ENCODE measurements at regions not wholly inside any gene's neighbourhood (a gene's known extent, or its start where the extent isn't known, plus 50 kb on each side); places are given as distances from the start of the nearest gene placed in this dataset.
"Not testable (repeated sequence)": the region's sequence is repeated elsewhere in the genome, so short reads cannot be mapped to it uniquely, and the experiment has no call there.

DNA sequence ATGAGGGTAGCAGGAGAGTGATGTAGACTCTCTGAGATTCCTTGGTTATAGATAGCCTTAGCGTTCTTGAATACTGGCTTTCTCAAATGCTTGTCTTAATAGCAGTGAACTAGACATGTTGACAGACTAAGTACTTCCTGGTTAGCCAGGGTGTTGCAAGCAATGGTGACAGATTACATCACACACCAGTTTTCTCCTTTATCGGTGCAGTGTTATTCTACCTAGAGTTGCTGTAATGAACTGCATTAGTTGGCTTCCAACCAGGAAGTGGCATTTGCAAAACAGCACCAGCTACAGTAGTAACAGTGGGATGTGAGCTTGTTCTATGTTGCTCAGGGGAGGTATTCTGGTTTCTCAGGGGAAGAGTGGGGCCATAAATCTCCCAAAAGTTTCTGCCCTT is 582.2 kb upstream of the DDX18 start:
- no peak for DNase-seq

DNA sequence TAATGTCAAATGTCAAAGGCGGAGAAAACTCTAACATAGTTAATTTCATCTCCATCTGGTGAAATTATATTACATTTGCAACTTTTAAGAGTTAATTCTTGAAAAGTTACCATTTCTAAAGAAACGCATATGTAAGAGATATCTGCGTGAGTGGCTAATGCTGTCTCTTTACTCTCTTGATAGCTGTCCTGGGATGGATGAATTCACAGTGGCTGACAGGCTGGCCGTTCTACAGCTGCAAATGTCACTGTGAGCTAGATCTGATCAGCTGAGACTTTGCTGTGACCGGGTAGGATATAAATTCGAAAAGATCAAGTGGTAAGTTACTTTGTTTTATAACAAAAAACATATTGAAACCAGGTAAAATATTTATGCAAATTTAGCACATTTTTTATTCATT is 557.1 kb upstream of the DDX18 start:
- DNase-seq = no peak

DNA sequence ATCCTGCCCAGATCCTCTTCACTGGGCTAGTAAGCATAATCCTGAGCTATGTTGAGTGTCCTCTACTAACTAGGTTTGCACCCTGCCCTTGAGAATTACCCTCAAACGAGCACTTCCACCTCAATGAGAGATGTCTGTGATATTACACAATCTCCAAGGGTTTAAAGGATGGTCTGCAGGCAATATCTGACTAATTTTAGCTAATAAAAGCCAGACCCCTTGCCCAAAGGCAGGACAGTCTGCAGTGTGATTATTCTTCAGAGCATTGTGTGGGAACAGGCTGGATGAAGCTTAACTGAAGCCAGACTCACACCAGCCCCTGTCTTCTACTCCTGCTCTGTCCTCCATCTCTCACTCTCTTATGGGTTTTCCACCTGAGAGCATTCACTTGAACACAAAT is 544.9 kb upstream of the DDX18 start:
- no peak for DNase-seq

DNA sequence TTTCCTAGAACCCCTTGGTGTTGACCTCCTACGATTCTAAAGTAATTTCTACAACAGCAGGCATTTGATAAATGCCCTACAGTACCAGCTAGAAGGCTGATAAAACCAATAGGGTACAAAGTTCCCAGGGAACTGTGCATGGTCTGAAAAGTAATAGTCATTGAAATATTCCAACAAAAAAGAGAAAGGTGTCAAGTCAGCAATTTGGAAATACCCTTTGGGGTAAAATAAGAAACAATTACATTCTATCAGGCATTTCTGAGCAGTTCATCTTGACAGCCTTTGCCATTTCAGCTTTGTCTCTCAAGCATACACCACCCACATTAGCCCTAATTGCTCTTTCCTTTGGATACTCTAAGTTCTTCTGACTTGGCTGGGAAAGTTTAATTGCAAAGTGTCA is 542.9 kb upstream of the DDX18 start:
- no peak for DNase-seq

DNA sequence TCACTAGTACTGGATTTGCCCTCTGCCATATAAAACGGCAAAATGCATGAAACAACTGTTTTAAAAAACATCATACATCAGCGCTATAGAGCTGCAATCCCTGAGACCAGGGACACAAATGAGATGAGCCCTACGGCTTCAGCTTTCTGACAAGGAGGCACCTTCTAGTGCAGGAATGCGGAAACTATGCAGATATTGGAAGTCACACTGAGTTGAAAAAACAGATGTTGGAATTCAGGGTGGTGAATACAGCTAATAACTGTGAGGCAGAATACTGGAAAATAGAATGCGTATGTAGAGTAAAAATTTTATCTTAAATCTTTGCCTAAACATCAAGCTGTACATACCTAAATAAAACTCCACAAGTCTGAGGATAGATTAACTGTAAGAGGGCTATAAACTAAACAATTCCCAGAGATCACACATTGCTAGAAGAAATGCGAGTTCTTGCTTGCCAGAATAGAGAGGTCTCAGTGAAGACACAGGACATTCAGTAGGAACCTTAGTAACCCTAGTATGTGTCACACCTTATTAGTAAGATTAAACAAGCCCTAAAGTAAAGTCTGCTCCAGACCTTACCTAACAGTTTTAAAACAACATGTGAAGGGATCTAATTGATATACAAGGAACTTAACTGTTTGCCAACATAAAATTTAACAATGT is 541.4 kb upstream of the DDX18 start:
- DNase-seq = no peak

DNA sequence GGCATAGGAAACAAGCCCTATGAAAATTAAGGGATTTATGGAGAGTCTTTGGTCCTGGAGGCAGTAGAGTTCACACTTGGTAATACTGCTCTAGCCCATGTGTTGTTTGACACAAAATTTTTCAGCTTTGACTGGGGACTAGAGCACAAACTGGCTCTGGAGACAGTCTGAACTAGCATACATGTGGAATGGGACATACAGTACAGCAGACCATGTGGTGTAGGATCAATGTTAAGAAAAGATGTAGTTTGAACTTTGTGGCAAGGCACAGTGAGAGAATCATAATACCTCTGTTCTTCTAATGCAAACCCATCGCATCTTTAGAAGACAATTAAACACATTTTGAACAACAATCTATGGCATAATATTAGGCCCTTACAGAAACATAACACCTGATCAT is 521.5 kb upstream of the DDX18 start:
- DNase-seq = no peak

DNA sequence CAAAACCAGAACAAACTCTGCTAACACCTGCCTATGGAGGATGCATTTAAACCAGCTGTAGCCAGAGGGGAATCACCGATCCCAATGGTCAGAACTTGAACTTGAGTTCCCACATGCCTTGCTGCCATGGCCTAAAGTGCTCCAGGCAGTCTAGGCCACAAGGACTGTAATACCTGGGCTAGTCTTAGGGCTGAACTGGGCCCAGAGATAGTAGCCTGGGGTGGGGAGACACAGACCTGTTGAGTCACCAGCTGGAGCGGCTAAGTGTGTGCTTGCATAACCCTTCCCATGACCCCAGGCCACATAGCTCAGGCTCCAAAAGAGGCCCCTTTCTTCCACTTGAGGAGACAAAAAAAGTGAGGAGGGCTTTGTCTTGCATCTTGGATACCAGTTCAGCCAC is 515.0 kb upstream of the DDX18 start:
- DNase-seq = no peak

DNA sequence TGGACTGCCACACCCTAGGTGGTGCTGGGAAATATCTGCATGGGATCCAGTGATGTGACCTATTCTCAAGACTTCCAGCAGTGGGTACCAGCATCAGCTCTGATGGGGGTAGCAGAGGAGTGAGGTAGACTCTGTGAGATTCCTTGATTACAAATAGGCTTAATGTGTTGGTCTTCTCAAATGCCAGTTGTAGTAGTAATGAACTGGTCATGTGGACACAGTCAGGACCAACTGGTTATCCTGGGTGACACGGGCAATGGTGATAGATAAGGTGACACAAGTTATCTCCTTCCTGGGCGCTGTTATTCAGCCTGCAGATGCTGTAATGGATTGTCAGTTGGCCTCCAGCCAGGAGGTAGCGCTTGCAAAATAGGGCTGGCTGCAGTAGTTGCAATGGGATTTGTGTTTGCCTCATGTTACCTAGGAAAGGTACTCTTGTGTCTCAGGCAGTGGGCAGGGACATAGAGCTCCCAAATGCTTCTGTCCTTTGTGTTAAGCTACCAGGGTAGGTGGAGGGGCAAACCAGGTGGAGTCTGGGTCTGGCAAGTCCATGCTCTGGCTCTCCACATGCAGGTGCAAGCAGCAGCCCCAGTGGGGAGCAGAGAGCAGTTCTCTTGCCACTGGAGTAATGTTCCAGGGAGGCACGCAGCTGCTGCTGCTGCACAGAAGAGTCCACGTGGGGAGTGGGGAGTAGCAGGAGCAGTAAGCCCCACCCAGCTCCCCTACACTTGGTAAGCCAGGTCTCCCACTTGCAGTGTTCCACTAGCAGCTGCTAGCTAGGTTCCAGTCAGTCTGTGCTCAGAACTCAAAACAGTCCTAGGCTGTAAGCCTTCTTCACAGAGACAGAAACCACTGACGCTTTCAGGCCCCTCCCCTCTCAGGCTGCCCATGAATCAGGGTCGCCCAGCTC is 505.4 kb upstream of the DDX18 start:
- DNase-seq = no peak

DNA sequence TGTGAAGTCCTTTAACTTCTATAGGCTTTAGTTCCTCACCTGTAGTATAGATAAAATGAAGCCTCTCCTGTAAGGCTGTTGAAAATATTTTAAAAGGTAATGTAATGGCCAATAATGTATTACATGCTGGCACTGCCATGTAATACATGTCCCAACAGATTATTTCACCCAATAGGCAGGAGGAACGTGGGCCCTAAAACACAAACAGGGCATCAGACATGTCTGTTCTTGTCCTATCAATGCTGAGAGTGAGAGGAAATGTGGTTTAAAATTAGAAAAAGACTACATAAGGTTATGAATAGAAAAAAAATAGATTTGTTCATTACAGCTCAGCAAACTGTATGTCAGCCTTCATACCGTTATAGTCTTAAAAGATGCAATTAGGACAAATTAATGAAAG is 492.7 kb upstream of the DDX18 start:
- DNase-seq = no peak

DNA sequence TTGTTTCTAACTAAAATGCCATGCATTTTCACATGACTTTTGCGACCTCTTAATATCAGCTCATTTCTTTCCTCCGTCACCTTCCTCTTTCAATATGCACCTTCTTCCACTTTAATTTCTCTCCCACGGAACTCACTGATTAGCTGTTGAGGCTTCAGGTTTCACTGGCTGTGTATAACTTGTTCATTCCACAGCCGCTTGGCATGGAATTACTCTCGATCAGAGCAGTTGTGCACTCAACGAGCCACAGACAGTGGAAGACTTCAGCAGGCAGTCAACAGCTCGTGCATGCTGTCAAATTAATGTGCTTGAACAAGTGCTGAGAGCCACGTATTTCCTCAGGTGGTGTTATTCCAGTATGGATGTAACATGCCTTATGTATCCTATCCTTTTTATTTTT is 491.2 kb upstream of the DDX18 start:
- no peak for DNase-seq

DNA sequence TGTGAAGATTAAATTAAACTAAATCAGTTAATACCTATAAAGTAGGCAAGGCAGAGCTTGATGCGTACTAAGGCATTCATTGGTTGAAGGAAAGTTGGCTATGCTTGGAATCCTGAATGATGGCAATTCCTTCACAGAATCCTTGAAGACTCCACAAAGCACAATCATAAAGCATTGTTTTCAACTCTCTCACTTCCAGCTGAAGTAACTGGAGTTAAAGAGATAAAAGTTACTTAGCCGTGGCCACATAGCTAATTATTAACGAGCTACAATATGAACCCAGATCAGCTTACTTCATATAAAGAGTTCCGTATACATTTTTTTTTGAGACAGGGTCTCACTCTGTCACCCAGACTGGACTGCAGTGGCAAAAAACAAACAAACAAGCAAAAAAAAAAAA is 483.9 kb upstream of the DDX18 start:
- DNase-seq = no peak

DNA sequence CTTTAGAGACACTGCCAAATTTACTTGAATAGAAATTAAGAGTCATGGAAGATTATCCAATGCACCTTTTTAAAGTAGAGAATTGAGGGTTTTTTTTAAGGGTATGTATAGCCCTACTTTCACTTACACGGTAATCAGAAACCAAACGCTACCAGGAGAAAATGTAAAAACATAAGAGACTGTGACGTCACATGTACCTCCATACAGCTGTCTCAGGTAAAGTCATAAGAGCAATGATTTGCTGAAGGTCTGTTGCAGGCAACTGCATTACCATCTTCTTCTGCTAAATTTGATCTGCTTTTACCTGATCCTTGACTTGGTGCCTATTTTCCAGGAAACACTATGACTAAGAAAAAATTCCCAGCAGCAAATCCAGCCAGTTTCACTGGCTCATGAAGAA is 478.5 kb upstream of the DDX18 start:
- no peak for DNase-seq

DNA sequence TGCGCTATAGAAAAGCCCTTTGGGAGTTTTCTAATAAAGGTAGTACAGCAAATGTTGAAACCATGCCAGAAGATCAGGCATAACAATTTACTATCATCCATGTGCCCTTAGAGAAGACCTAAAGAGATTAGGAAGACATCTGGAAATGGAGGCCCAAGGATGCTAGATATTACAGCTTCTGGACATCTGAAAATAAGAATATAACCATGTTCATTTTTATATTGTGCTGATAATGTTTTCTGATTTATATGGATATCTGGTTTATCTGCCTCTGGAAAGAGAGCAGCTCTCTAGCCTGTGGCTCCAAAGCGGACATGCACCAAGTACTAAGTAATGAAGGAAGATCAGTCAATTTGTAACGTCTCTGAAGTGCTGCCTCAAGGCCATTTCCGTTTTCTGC is 478.0 kb upstream of the DDX18 start:
- no peak for DNase-seq

DNA sequence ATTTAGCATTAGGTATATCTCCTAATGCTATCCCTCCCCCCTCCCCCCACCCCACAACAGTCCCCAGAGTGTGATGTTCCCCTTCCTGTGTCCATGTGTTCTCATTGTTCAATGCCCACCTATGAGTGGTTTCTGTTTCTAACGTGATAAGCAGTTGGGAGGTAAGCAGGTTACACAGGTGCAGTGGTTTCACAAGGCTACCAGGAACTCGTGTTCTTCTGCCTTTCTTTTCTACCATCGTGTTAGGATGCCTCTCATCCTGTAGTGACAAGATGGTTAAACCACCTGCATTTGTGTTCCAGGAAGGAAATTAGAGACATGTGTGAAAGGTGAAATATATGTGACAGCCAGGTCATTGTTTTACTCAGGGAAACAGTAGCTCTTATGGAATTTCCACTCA is 476.5 kb upstream of the DDX18 start:
- DNase-seq = not testable (repeated sequence)

DNA sequence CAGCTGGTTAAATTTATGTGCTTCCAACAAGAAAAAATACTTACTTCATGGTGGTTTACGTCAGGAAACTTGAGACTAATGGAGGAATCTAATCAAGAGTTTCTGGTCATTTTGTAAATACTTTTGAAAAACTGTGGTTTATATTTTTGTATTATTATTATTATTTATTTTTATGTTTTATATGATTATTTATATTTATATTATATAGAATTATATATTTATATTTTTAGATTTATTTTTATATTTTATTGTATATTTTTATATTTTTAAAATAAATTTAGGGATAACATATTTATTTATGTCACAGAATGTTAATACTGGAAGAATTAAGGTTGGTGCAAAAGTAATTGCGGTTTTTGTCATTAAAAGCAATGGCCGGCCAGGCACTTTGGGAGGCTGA is 474.5 kb upstream of the DDX18 start:
- no peak for DNase-seq

DNA sequence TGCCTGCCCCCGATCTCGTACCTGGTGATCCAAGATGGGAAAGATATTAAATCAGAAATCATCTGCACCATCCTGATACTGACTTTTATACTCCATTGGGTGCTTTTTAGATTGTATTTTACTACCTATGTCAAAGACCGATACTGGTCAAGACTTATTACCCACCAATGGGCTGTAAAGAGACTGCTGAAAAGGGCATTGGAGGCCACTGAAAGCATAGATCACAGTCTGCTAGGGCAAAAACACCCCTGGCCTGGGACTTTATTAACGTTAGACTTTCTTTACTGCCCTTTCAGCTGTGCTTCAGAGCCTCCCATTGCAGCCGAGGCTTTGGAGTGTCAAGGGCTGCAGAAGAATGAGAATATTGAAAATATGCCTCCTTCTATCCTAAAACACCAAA is 472.8 kb upstream of the DDX18 start:
- DNase-seq = no peak

DNA sequence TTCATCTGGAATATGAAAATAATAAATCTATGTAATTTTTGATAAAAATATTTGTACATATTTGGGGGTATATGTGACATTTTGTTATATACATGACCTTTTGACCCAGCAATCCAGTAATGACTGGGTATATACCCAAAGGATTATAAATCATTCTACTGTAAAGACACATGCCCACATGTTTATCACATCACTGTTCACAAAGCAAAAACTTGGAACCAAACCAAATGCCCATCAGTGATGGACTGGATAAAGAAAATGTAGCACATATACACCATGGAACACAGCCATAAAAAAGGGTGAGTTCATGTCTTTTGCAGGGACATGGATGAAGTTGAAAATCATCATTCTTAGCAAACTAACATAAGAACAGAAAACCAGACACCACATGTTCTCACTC is 472.1 kb upstream of the DDX18 start:
- DNase-seq = no peak

DNA sequence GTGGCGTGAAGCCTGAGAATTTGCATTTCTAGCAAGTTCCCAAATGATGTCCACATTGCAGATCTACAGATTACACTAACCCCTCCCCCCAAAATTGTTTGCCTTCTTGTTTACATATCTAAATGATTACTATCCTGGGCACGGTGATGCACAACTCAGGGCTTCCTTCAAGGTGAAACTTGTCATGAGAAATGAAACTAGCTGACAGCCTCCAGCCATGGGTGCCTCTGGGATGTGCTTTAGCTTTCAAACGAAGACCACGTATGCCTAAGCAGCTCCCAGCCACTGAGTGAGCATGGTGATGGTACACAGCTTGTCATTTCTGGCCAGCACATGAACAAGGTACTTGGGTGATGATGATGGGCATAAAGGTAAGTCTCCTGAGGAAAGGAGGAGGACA is 464.8 kb upstream of the DDX18 start:
- DNase-seq = no peak

DNA sequence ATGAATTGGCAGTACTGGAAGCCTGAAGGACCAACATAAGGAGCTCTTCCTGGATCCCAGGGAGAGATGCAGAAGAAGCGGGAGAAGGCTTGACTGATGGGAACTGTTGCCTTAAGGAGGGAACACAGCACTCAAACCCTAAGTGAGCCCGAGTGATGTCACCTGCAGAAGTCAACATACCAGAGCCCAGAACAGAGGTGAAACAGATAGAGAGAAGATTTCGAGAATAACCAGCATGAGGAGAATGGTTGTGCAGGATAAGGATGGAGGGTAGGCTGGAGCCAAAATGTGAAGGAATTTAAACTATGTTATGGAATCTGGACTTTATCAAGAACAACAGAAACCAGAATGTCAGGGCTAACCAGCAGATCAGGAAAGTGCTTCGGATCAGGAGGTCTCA is 463.1 kb upstream of the DDX18 start:
- DNase-seq = no peak

DNA sequence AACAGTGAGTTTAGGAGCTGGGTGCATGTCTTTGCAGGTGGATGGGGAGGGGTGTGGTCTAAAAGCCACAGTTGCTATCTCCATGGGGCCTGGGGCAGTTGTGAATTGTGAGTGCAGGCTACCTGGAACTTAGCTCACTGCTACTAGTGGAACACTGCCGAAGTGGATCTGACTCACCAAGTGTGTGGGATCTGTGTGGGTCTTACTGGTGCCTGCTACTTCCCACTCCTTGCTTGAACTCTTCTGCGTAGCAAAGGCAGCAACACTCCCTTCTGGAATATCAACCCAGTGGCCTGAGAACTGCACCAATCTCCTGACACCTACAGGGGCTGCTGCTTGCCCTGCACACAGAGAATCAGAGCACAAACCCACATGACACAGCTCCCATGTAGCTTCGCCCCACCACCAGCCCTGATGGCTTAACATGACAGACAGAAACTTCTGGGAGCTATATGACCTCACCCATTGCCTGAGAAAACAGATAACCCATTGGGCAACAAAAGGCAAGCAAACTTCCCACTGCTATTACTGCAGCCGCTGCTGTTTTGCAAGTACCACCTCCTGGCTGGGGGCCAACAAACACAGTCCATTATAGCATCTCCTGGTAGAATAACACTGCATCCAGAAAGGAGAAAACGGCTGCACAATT is 455.1 kb upstream of the DDX18 start:
- no peak for DNase-seq

DNA sequence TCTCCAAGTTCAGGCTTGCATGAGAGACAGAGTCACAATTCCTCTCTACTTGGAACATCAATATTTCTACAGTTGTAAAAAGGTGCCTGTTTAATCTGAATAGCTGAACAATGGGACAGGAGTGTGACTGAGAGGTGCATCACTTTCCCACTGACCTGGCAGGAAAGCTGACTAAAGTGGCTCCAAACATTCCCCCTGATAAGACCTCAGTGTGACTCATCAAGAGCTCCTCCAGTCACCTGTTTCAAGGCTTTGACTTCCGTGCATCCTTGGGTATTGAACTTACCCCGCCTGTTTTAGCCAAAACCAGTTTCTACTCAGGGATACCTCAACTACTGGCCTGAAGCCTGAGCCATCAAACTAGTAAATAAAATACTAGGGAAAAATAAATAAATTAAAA is 453.9 kb upstream of the DDX18 start:
- DNase-seq = no peak

DNA sequence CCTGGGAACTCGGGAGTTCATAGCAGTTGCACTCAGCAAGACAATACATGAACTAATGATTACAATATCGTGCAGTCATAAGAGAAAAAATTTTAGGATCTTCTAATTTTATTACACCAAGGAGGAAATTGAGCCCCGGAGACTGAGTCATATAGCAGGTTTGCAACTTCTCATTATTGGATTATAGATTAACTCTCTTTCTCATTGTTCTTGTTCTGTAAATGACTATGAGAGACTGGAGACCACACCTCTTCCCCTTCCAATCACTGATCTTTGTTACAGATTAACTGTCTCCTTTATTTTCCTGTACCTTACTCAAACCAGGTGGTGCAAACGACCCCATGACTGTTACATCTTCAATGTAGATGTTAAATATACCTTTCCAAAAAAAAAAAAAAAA is 435.8 kb upstream of the DDX18 start:
- no peak for DNase-seq

DNA sequence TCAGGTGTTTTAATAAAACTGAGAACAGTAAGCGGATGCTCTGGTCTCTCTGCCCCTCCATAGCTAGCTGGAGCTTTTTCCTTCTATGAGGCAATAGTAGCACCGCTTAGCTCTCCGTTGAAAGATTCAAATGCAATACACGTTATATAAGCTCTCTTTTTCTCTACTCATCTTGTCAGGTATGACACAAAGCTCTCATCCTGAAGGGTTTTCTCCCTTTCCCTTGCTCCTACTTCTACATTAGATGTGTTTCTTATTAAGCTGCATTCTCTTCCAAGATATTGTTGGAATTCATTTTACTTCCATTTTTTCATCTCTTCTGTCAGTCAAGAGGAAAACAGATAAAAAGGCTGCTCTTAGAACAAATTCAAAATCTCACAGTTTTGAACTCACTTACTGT is 434.6 kb upstream of the DDX18 start:
- no peak for DNase-seq

DNA sequence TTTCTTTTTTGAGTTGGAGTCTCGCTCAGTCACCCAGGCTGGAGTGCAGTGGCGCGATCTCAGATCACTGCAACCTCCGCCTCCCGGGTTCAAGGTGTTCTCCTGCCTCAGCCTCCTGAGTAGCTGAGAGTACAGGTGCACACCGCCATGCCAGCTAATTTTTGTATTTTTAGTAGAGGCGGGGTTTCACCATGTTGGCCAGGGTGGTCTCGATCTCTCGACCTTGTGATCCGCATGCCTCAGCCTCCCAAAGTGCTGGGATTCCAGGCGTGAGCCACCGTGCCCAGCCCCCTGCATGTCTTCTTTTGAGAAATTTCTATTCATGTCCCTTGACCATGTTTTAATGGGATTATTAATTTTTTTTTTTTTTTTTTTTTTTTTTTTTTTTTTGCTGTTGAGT is 430.5 kb upstream of the DDX18 start:
- DNase-seq = not testable (repeated sequence)
